ENCODE measurements at regions not wholly inside any gene's neighbourhood (a gene's known extent, or its start where the extent isn't known, plus 50 kb on each side); places are given as distances from the start of the nearest gene placed in this dataset.

- DNase-seq (ENCODE audit: low read depth, low spot score) (no peak), ATAC-seq (no peak)
- ChIA-PET CTCF (no interaction called here), POLR2A (no interaction called here)
- no peaks in the 10 kb centered on the region for H3K27me3 ChIP-seq (ENCODE audit: control insufficient read depth, insufficient read depth, low read length)
- no peak overlapping the region for H3K4me3 ChIP-seq (ENCODE audit: low read depth in 2 of 2, low read length in 2 of 2)
- H3K4me1 ChIP-seq (ENCODE audit: control insufficient read depth, insufficient read depth, low read length) = no peaks in the 10 kb centered on the region
- TF ChIP-seq CTCF (IDR thresholded peaks at IDR 0.05) = no peak
- no peak for TF ChIP-seq TCF7L2 (IDR thresholded peaks at IDR 0.05; ENCODE audit: low read depth, low read length)
- TF ChIP-seq POLR2AphosphoS5 (IDR thresholded peaks at IDR 0.05; ENCODE audit: low read depth, low read length) = no peak
- TF ChIP-seq SIN3A (IDR thresholded peaks at IDR 0.05; ENCODE audit: borderline replicate concordance, insufficient read depth, low read depth, low read length) = no peak
- TF ChIP-seq REST (IDR thresholded peaks at IDR 0.05; ENCODE audit: insufficient read depth in 1 of 2, low read depth in 2 of 2, low read length in 1 of 2) = no peak
- in situ Hi-C loops (cut with HindIII; ENCODE audit: low pct_unique_long_range_greater_than_20kb, low sequenced_read_pairs) (no loop called here), intact Hi-C loops (cut with micrococcal nuclease; ENCODE audit: unreplicated experiment) (no loop called here)
- H3K27ac ChIP-seq (ENCODE audit: low read length) = no peak overlapping the region
- BruUV-seq (replicated peaks) = no TSS peak
- H3K9me3 ChIP-seq (ENCODE audit: control insufficient read depth, insufficient read depth, low read depth, low read length) = peaks cover 8% of the 10 kb centered on the region; the same call in 1 of the 2 replicates
- H3K36me3 ChIP-seq (ENCODE audit: control insufficient read depth, insufficient read depth, low read length) = no peaks in the 10 kb centered on the region
Measured at GRCh38 chr12:24639641-24640040, 309.3 kb downstream of the BCAT1 start.

- CTCF ChIA-PET = no interaction called here
- intact Hi-C loops (cut with micrococcal nuclease; ENCODE audit: unreplicated experiment) = no loop called here
- DNase-seq (ENCODE audit: low read depth, low spot score) (no peak), ATAC-seq (no peak)
- no peaks in the 10 kb centered on the region for H3K4me1 ChIP-seq (ENCODE audit: control insufficient read depth, insufficient read depth, low read length)
- TF ChIP-seq SIN3A (IDR thresholded peaks at IDR 0.05; ENCODE audit: borderline replicate concordance, insufficient read depth, low read depth, low read length) (no peak), POLR2AphosphoS5 (IDR thresholded peaks at IDR 0.05; ENCODE audit: low read depth, low read length) (no peak), REST (IDR thresholded peaks at IDR 0.05; ENCODE audit: insufficient read depth in 1 of 2, low read depth in 2 of 2, low read length in 1 of 2) (no peak), TCF7L2 (IDR thresholded peaks at IDR 0.05; ENCODE audit: low read depth, low read length) (no peak), CTCF (IDR thresholded peaks at IDR 0.05) (no peak)
- H3K4me3 ChIP-seq (ENCODE audit: low read depth in 2 of 2, low read length in 2 of 2) = no peak overlapping the region
- POLR2A ChIA-PET = no interaction called here
- H3K27me3 ChIP-seq (ENCODE audit: control insufficient read depth, insufficient read depth, low read length) = no peaks in the 10 kb centered on the region
- no peaks in the 10 kb centered on the region for H3K9me3 ChIP-seq (ENCODE audit: control insufficient read depth, insufficient read depth, low read depth, low read length)
- in situ Hi-C loops (cut with HindIII; ENCODE audit: low pct_unique_long_range_greater_than_20kb, low sequenced_read_pairs) = no loop called here
- no peak overlapping the region for H3K27ac ChIP-seq (ENCODE audit: low read length)
- H3K36me3 ChIP-seq (ENCODE audit: control insufficient read depth, insufficient read depth, low read length) = no peaks in the 10 kb centered on the region
- BruUV-seq (replicated peaks) = no TSS peak
Measured at GRCh38 chr12:24632466-24632865, 316.4 kb downstream of the BCAT1 start.

Data from Panc1 (cell line).